Kidney (tissue), 13 donors: ENCODE measurements at regions not wholly inside any gene's neighbourhood (a gene's known extent, or its start where the extent isn't known, plus 50 kb on each side); places are given as distances from the start of the nearest gene placed in this dataset.
A peak's percentile ranks its signal among the peaks of the same experiment; 100 is the strongest.

ENCODE experiments used
- DNase-seq, 5 donors: peaks; one replicate each; pipeline ENCODE4 v3.0.0-alpha.2; 2013 to 2020
- FAIRE-seq: peaks from 2 replicates; lab custom pipeline; 2012; peaks lifted over from hg19 to GRCh38; lab: Jason Lieb, UNC
- H3K27ac ChIP-seq, 2 donors: one replicate each; pipeline ENCODE4 v1.7.0; 2013; ENCODE audit warnings: low read depth in 2 of 2, low read length in 2 of 2, inconsistent platforms in 1 of 2
- H3K27me3 ChIP-seq: one replicate; pipeline ENCODE4 v1.7.1; 2013; ENCODE audit warnings: low read length, inconsistent platforms; ENCODE audit not compliant: control insufficient read depth, insufficient read depth
- H3K36me3 ChIP-seq, 3 donors: one replicate each; pipeline versions ENCODE4 v1.7.0 to v1.7.1; 2013; ENCODE audit warnings: low read length in 3 of 3, control low read depth in 1 of 3, inconsistent platforms in 1 of 3; ENCODE audit not compliant: insufficient read depth in 3 of 3, control insufficient read depth in 2 of 3
- H3K4me1 ChIP-seq, 3 donors: one replicate each; pipeline versions ENCODE4 v1.7.0 to v1.7.1; 2013; ENCODE audit warnings: low read length in 3 of 3, inconsistent platforms in 1 of 3, low read depth in 1 of 3; ENCODE audit not compliant: control insufficient read depth in 2 of 3, insufficient read depth in 2 of 3
- H3K4me3 ChIP-seq, 3 donors: one replicate each; pipeline versions ENCODE4 v1.7.0 to v1.8.1; 2013; ENCODE audit warnings: low read length in 3 of 3, control low read depth in 1 of 3, inconsistent platforms in 1 of 3
- H3K9ac ChIP-seq, 3 donors: one replicate each; pipeline versions ENCODE4 v1.7.0 to v1.7.1; 2013; ENCODE audit warnings: low read length in 3 of 3, control low read depth in 1 of 3, inconsistent platforms in 1 of 3
- H3K9me3 ChIP-seq, 3 donors: one replicate each; pipeline versions ENCODE4 v1.7.0 to v1.7.1; 2013; ENCODE audit warnings: low read length in 3 of 3, control low read depth in 1 of 3, inconsistent platforms in 1 of 3; ENCODE audit not compliant: control insufficient read depth in 2 of 3, insufficient read depth in 1 of 3
- CTCF ChIP-seq: IDR thresholded peaks from 3 replicates; pipeline ENCODE4 v1.5.1; 2012; ENCODE audit warnings: mild to moderate bottlenecking, moderate library complexity, borderline replicate concordance; ENCODE audit not compliant: insufficient read depth; ENCODE audit errors: extremely low read depth
- intact Hi-C: fragments of 100-400 bp; cut with DNase I; formaldehyde crosslinking; loops from one replicate; pipeline ENCODE4 v1.11.1; 2022
- donor health status: control.
- donor health status: control.
- donor health status: control.
- donor health status: control.
- donor health status: control.
- donor health status: DM: yes; HTN: yes; CAD: no.
- donor health status: Normal renal cell carcinoma (clear cell type).

GRCh38 chr6:1136827-1137226 lies 175.1 kb upstream of the FOXQ1 start:
- no peak for TF ChIP-seq CTCF
- peaks cover 0 to 18% (median 4%) of the 10 kb centered on the region in 3 donors for H3K4me1 ChIP-seq
- no peak overlapping the region for H3K4me3 ChIP-seq
- intact Hi-C loops, result no loop called here
- FAIRE-seq (no peak), DNase-seq (peak in 2 of 5 donors; percentile 41 to 54)
- no peak overlapping the region for H3K9ac ChIP-seq
- H3K36me3 ChIP-seq, result no peaks in the 10 kb centered on the region
- H3K27ac ChIP-seq, result no peak overlapping the region
- H3K9me3 ChIP-seq, result no peaks in the 10 kb centered on the region
- H3K27me3 ChIP-seq, result no peaks in the 10 kb centered on the region

- TF ChIP-seq CTCF, result no peak
Observed at GRCh38 chr6:1136415-1136774, 175.5 kb upstream of the FOXQ1 start.

GRCh38 chr6:1135726-1136414 lies 176.0 kb upstream of the FOXQ1 start:
- TF ChIP-seq CTCF, result no peak
- Histone ChIP-seq H3K9ac (no peak overlapping the region), H3K9me3 (no peaks in the 10 kb centered on the region), H3K27ac (no peak overlapping the region), H3K27me3 (no peaks in the 10 kb centered on the region), H3K4me3 (no peak overlapping the region), H3K4me1 (peaks cover 2 to 26% (median 5%) of the 10 kb centered on the region in 3 donors), H3K36me3 (no peaks in the 10 kb centered on the region)
- intact Hi-C loops, result no loop called here
- DNase-seq (no peak), FAIRE-seq (no peak)

More at GRCh38 chr6:1136415-1136774, 175.5 kb upstream of the FOXQ1 start:
- H3K36me3 ChIP-seq, result no peaks in the 10 kb centered on the region
- H3K27ac ChIP-seq, result no peak overlapping the region
- H3K4me3 ChIP-seq, result no peak overlapping the region
- H3K9me3 ChIP-seq, result no peaks in the 10 kb centered on the region
- no peak overlapping the region for H3K9ac ChIP-seq
- intact Hi-C loops, result no loop called here
- DNase-seq, result peak in 2 of 5 donors; percentile 62 to 74
- peaks cover 2 to 22% (median 5%) of the 10 kb centered on the region in 3 donors for H3K4me1 ChIP-seq
- no peak for FAIRE-seq
- H3K27me3 ChIP-seq, result no peaks in the 10 kb centered on the region
